IMR-90 (cell line): ENCODE measurements at regions not wholly inside any gene's neighbourhood (a gene's known extent, or its start where the extent isn't known, plus 50 kb on each side); places are given as distances from the start of the nearest gene placed in this dataset.

Source experiments
- ATAC-seq: fragments of 200-7000 bp; cut with Tn5 transposase; 2 replicates; pipeline ENCODE4 v1.9.1; 2020; ENCODE audit warnings: low read depth, mild to moderate bottlenecking, moderate library complexity
- BruUV-seq: library from RNA; stranded (reverse); fragments of 400-500 nt; replicated peaks from 2 replicates; lab custom pipeline; 2021; lab: Mats Ljungman, UMichigan
- CTCF ChIA-PET: fragments of 300-600 bp; formaldehyde crosslinking; extraction: SDS; loops from one replicate; lab custom pipeline; 2021; ENCODE audit warnings: antibody characterized with exemption; lab: Yijun Ruan, JAX
- POLR2A ChIA-PET: fragments of 300-600 bp; sonication (Branson Sonifier 250); formaldehyde crosslinking; loops from one replicate; lab custom pipeline; 2022; ENCODE audit warnings: antibody characterized with exemption; ENCODE audit not compliant: unreplicated experiment; lab: Charles Lee
- DNase-seq: peaks from one replicate; pipeline ENCODE4 v3.0.0; 2013
- H2AFZ ChIP-seq: replicated peaks from 2 replicates; pipeline ENCODE3; 2013; ENCODE audit warnings: low read length, mild to moderate bottlenecking; ENCODE audit not compliant: poor library complexity
- H2AK5ac ChIP-seq: 2 replicates; pipeline ENCODE4 v1.6.1; 2013; ENCODE audit warnings: low read depth, low read length, inconsistent platforms
- H2AK9ac ChIP-seq: replicated peaks from 2 replicates; pipeline ENCODE3; 2013; ENCODE audit warnings: mild to moderate bottlenecking, low read depth, low read length, moderate library complexity; ENCODE audit not compliant: poor library complexity
- H2BK120ac ChIP-seq: 2 replicates; pipeline ENCODE4 v1.6.1; 2013; ENCODE audit warnings: low read depth, low read length, inconsistent platforms
- H2BK15ac ChIP-seq: 3 replicates; pipeline ENCODE4 v1.6.1; 2013; ENCODE audit warnings: low read depth, low read length, inconsistent platforms
- H2BK20ac ChIP-seq: 2 replicates; pipeline ENCODE4 v1.6.1; 2013; ENCODE audit warnings: low read depth, mild to moderate bottlenecking, inconsistent platforms, low read length, moderate library complexity
- H2BK5ac ChIP-seq: 2 replicates; pipeline ENCODE4 v1.6.1; 2013; ENCODE audit warnings: mild to moderate bottlenecking, low read depth, low read length, inconsistent platforms; ENCODE audit not compliant: poor library complexity, severe bottlenecking
- H3K14ac ChIP-seq: replicated peaks from 2 replicates; pipeline ENCODE4 v1.6.1; 2013; ENCODE audit warnings: low read depth, low read length, inconsistent platforms
- H3K18ac ChIP-seq: 2 replicates; pipeline ENCODE4 v1.6.1; 2013; ENCODE audit warnings: low read depth, low read length, control low read depth
- H3K23ac ChIP-seq: 2 replicates; pipeline ENCODE4 v1.6.1; 2013; ENCODE audit warnings: low read depth, low read length, inconsistent platforms
- H3K27ac ChIP-seq: 2 replicates; pipeline ENCODE4 v1.5.1; 2013; ENCODE audit warnings: mild to moderate bottlenecking, control low read depth, low read length; ENCODE audit not compliant: insufficient read depth
- H3K27me3 ChIP-seq: 2 replicates; pipeline ENCODE4 v1.6.1; 2013; ENCODE audit warnings: low read length; ENCODE audit not compliant: control insufficient read depth, insufficient read depth
- H3K36me3 ChIP-seq: 2 replicates; pipeline ENCODE4 v1.6.1; 2013; ENCODE audit warnings: low read length, mixed read lengths; ENCODE audit not compliant: control insufficient read depth, insufficient read depth
- H3K4ac ChIP-seq: 2 replicates; pipeline ENCODE4 v1.6.1; 2013; ENCODE audit warnings: low read depth, low read length, inconsistent platforms
- H3K4me1 ChIP-seq: 2 replicates; pipeline ENCODE4 v1.6.1; 2013; ENCODE audit warnings: low read length, mixed read lengths; ENCODE audit not compliant: control insufficient read depth, insufficient read depth
- H3K4me2 ChIP-seq: 2 replicates; pipeline ENCODE4 v1.6.1; 2013; ENCODE audit warnings: low read depth, mild to moderate bottlenecking, control low read depth, low read length, moderate library complexity
- H3K4me3 ChIP-seq: 2 replicates; pipeline ENCODE4 v1.5.1; 2013; ENCODE audit warnings: low read depth, mild to moderate bottlenecking, control low read depth, low read length, moderate library complexity; ENCODE audit not compliant: insufficient read depth
- H3K56ac ChIP-seq: 2 replicates; pipeline ENCODE4 v1.6.1; 2013; ENCODE audit warnings: low read length, inconsistent platforms; ENCODE audit not compliant: insufficient read depth; ENCODE audit errors: extremely low read depth
- H3K79me1 ChIP-seq, 2 experiments: 2 replicates each; pipeline ENCODE4 v1.6.1; 2013; ENCODE audit warnings: low read length in 2 of 2, inconsistent platforms in 1 of 2, low read depth in 1 of 2
- H3K9ac ChIP-seq: 2 replicates; pipeline ENCODE4 v1.6.1; 2013; ENCODE audit warnings: low read depth, low read length, control low read depth
- H3K9me1 ChIP-seq: 2 replicates; pipeline ENCODE4 v1.6.1; 2013; ENCODE audit warnings: low read length, inconsistent platforms; ENCODE audit not compliant: insufficient read depth
- H3K9me3 ChIP-seq: 2 replicates; pipeline ENCODE4 v1.6.1; 2013; ENCODE audit warnings: low read length; ENCODE audit not compliant: control insufficient read depth, insufficient read depth
- H4K20me1 ChIP-seq: 2 replicates; pipeline ENCODE4 v1.6.1; 2013; ENCODE audit warnings: low read length, inconsistent platforms; ENCODE audit not compliant: insufficient read depth
- H4K5ac ChIP-seq: 2 replicates; pipeline ENCODE4 v1.6.1; 2013; ENCODE audit warnings: mild to moderate bottlenecking, low read depth, low read length, control low read depth
- H4K8ac ChIP-seq, 2 experiments: 2 replicates each; pipeline ENCODE4 v1.6.1; 2013; ENCODE audit warnings: low read depth in 2 of 2, low read length in 2 of 2, control low read depth in 1 of 2, inconsistent platforms in 1 of 2
- H4K91ac ChIP-seq: 2 replicates; pipeline ENCODE4 v1.6.1; 2013; ENCODE audit warnings: low read depth, low read length, inconsistent platforms; ENCODE audit not compliant: insufficient read depth
- BHLHE40 ChIP-seq: fragments of 150-350 bp; IDR thresholded peaks from 2 replicates; pipeline ENCODE4 v1.6.1; 2016; ENCODE audit warnings: mild to moderate bottlenecking, low read depth, low read length
- CHD1 ChIP-seq: IDR thresholded peaks from 2 replicates; pipeline ENCODE4 v1.6.1; 2012; ENCODE audit warnings: low read depth, low read length, improper control_type of control experiment
- FOS ChIP-seq: fragments of 150-350 bp; IDR thresholded peaks from 2 replicates; pipeline ENCODE4 v1.6.1; 2016; ENCODE audit warnings: low read depth, low read length
- USF2 ChIP-seq: fragments of 150-350 bp; IDR thresholded peaks from 2 replicates; pipeline ENCODE4 v1.6.1; 2017; ENCODE audit warnings: mild to moderate bottlenecking, antibody characterized with exemption, low read length, low read depth
- WGBS, 2 experiments: methylation state at CpG; one replicate each; pipeline versions ENCODE4 v1.1.5 to v1.1.7; 2013; ENCODE audit warnings: missing lambda C conversion rate in 2 of 2; ENCODE audit not compliant: insufficient read length in 1 of 2; ENCODE audit errors: extremely low coverage in 2 of 2; 5-methylcytosine and 5-hydroxymethylcytosine counted together
- dilution Hi-C: fragments of 300-500 bp; cut with HindIII; formaldehyde crosslinking; loops from one replicate; pipeline ENCODE4 v1.14.3; 2018; ENCODE audit warnings: low sequenced_read_pairs; ENCODE audit not compliant: unreplicated experiment
- in situ Hi-C: fragments of 300-500 bp; cut with MboI; formaldehyde crosslinking; loops from 3 replicates; pipeline ENCODE4 v1.14.3; 2019; ENCODE audit warnings: low sequenced_read_pairs, inconsistent platforms, mixed read lengths
- intact Hi-C: fragments of 100-400 bp; cut with micrococcal nuclease; formaldehyde crosslinking; loops from 2 replicates; pipeline ENCODE4 v1.10.0; 2022

GRCh38 chr4:18882468-18882867, 860.9 kb upstream of the LCORL start:
- no peak overlapping the region for H3K56ac ChIP-seq
- no peaks in the 10 kb centered on the region for H3K9me1 ChIP-seq
- CTCF ChIA-PET: no interaction called here
- no peaks in the 10 kb centered on the region for H3K79me1 ChIP-seq
- in situ Hi-C loops: no loop called here
- H3K9ac ChIP-seq: no peak overlapping the region
- TF ChIP-seq USF2 (peak; percentile 45; the same call in 1 of the 2 replicates), BHLHE40 (peak; percentile 23; the same call in 1 of the 2 replicates), CHD1 (no peak), FOS (no peak)
- H2AK9ac ChIP-seq: no peak overlapping the region
- no TSS peak for BruUV-seq
- no peak overlapping the region for H2AFZ ChIP-seq
- H2BK15ac ChIP-seq: no peak overlapping the region
- H3K27me3 ChIP-seq: no peaks in the 10 kb centered on the region
- 0 out of 2 replicates have a peak, but pooled peaks cover 2% of the 10 kb centered on the region for H3K9me3 ChIP-seq
- no peaks in the 10 kb centered on the region for H4K20me1 ChIP-seq
- peak overlapping the region; percentile 36; the same call in 1 of the 2 replicates for H4K5ac ChIP-seq
- no peaks in the 10 kb centered on the region for H3K4me1 ChIP-seq
- H4K8ac ChIP-seq: peak overlapping the region; percentile 54 to 82
- DNase-seq: peak; percentile 72
- dilution Hi-C loops: no loop called here
- POLR2A ChIA-PET: no interaction called here
- peak overlapping the region; percentile 14 for H3K4ac ChIP-seq
- H3K4me2 ChIP-seq: 0 out of 2 replicates have a peak overlapping the region, but pooled peaks have one; percentile 53
- no peak overlapping the region for H2AK5ac ChIP-seq
- H2BK5ac ChIP-seq: peak overlapping the region; percentile 42
- H3K36me3 ChIP-seq: no peaks in the 10 kb centered on the region
- no peak overlapping the region for H3K18ac ChIP-seq
- H4K91ac ChIP-seq: peak overlapping the region; percentile 54
- peak overlapping the region; percentile 58; the same call in 1 of the 2 replicates for H3K23ac ChIP-seq
- peak overlapping the region; percentile 89 for H2BK120ac ChIP-seq
- ATAC-seq: peak; percentile 99
- H3K14ac ChIP-seq: no peak overlapping the region
- intact Hi-C loops: no loop called here
- WGBS, 2 experiments: no CpG with 5 or more reads among the region's 3 CpGs
- peak overlapping the region; percentile 64 for H2BK20ac ChIP-seq
- H3K4me3 ChIP-seq: no peak overlapping the region
- H3K27ac ChIP-seq: peak overlapping the region; percentile 62
